H1 (cell line): ENCODE measurements at regions not wholly inside any gene's neighbourhood (a gene's known extent, or its start where the extent isn't known, plus 50 kb on each side); places are given as distances from the start of the nearest gene placed in this dataset.
"Not testable (repeated sequence)": the region's sequence is repeated elsewhere in the genome, so short reads cannot be mapped to it uniquely, and the experiment has no call there.

Experiments
- CHD1 ChIP-seq: IDR thresholded peaks from 2 replicates; pipeline ENCODE4 v1.6.1; 2012; ENCODE audit warnings: low read depth, low read length, improper control_type of control experiment
- KDM1A ChIP-seq: fragments of 200-600, 300-600 bp; sonication (generic); IDR thresholded peaks from 2 replicates; pipeline ENCODE4 v1.7.1; 2016; ENCODE audit warnings: mild to moderate bottlenecking, low read length, borderline replicate concordance
- MAX ChIP-seq: IDR thresholded peaks from 2 replicates; pipeline ENCODE4 v1.6.1; 2012; ENCODE audit warnings: inconsistent platforms
- POLR2A ChIP-seq, 2 experiments: IDR thresholded peaks; 1 replicate in 1 of 2; 2 replicates in 1 of 2; pipeline ENCODE4 v1.6.1; 2011; ENCODE audit warnings: low read depth in 2 of 2, low read length in 2 of 2, mild to moderate bottlenecking in 2 of 2; ENCODE audit errors: control extremely low read depth in 1 of 2
- POLR2AphosphoS5 ChIP-seq: IDR thresholded peaks from 2 replicates; pipeline ENCODE4 v1.6.1; 2011; ENCODE audit warnings: low read depth, low read length
- SIN3A ChIP-seq, 2 experiments: IDR thresholded peaks in 1 of 2; conservative IDR thresholded peaks in 1 of 2; 2 replicates each; pipeline ENCODE4 v1.6.1; 2011 to 2012; ENCODE audit warnings: low read length in 2 of 2, improper control_type of control experiment in 1 of 2, low read depth in 1 of 2, mild to moderate bottlenecking in 1 of 2
- SRF ChIP-seq: IDR thresholded peaks from 2 replicates; pipeline ENCODE4 v1.6.1; 2011; ENCODE audit warnings: mild to moderate bottlenecking, low read depth, low read length, moderate library complexity
- SUZ12 ChIP-seq: fragments of 200-600 bp; sonication (generic); IDR thresholded peaks from 2 replicates; pipeline ENCODE4 v1.6.1; 2012; ENCODE audit warnings: mild to moderate bottlenecking, inconsistent platforms, low read length, moderate library complexity, mixed read lengths
- TAF1 ChIP-seq: IDR thresholded peaks from 2 replicates; pipeline ENCODE4 v1.6.1; 2011; ENCODE audit warnings: mild to moderate bottlenecking, low read depth, low read length
- TF ChIP-seq, protein P1 (sequence below), 3 experiments: IDR thresholded peaks; 1 replicate in 2 of 3; 2 replicates in 1 of 3; pipeline versions ENCODE4 v1.5.1 to v1.6.1; 2011; ENCODE audit warnings: low read length in 3 of 3, mild to moderate bottlenecking in 3 of 3, inconsistent platforms in 2 of 3, low read depth in 1 of 3, moderate library complexity in 1 of 3; ENCODE audit not compliant: insufficient read depth in 1 of 3; ENCODE audit errors: control extremely low read depth in 1 of 3

- TF ChIP-seq KDM1A; POLR2A (IDR thresholded peaks at IDR 0.05; ENCODE audit: control extremely low read depth in 1 of 2, low read depth in 2 of 2, low read length in 2 of 2); TAF1; MAX; POLR2AphosphoS5; SIN3A (conservative IDR thresholded peaks at IDR 0.05 in 1 of 2, IDR thresholded peaks at IDR 0.05 in 1 of 2; ENCODE audit: low read depth in 1 of 2, low read length in 2 of 2); SUZ12; SRF; CHD1: not testable (repeated sequence)
- TF ChIP-seq, protein P1, sequence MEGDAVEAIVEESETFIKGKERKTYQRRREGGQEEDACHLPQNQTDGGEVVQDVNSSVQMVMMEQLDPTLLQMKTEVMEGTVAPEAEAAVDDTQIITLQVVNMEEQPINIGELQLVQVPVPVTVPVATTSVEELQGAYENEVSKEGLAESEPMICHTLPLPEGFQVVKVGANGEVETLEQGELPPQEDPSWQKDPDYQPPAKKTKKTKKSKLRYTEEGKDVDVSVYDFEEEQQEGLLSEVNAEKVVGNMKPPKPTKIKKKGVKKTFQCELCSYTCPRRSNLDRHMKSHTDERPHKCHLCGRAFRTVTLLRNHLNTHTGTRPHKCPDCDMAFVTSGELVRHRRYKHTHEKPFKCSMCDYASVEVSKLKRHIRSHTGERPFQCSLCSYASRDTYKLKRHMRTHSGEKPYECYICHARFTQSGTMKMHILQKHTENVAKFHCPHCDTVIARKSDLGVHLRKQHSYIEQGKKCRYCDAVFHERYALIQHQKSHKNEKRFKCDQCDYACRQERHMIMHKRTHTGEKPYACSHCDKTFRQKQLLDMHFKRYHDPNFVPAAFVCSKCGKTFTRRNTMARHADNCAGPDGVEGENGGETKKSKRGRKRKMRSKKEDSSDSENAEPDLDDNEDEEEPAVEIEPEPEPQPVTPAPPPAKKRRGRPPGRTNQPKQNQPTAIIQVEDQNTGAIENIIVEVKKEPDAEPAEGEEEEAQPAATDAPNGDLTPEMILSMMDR (IDR thresholded peaks at IDR 0.05; ENCODE audit: control extremely low read depth in 1 of 3, insufficient read depth in 1 of 3, low read depth in 1 of 3, low read length in 3 of 3), result not testable (repeated sequence)
These were observed 161.2 kb downstream of the CYP26A1 start for GRCh38 chr10:93234940-93235339.
